ENCODE measurements at regions not wholly inside any gene's neighbourhood (a gene's known extent, or its start where the extent isn't known, plus 50 kb on each side); places are given as distances from the start of the nearest gene placed in this dataset.
"Not testable (repeated sequence)": the region's sequence is repeated elsewhere in the genome, so short reads cannot be mapped to it uniquely, and the experiment has no call there.

DNA sequence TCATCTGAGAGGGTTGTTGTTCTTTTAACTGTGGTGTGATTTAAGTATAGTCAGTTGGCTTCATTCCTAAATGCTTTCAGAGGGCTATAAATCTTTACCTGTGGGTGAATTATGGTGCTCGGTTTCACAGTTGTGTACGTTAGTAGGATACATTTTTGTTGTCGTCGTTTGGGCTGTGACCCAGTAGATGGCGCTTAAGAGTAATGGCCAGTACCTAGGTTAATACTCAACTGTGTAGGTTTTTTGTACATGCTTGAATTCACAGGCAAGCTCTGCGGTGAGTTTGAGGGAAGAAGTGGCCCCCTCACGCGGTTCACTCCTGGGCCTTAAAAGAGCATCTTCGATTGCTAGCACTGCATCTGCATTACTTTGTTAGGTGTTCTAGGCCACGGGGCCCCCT, 571.7 kb upstream of the TGIF2LX start:
- intact Hi-C loops (cut with DNase I); H3K27ac ChIP-seq; ATAC-seq: not testable (repeated sequence)

DNA sequence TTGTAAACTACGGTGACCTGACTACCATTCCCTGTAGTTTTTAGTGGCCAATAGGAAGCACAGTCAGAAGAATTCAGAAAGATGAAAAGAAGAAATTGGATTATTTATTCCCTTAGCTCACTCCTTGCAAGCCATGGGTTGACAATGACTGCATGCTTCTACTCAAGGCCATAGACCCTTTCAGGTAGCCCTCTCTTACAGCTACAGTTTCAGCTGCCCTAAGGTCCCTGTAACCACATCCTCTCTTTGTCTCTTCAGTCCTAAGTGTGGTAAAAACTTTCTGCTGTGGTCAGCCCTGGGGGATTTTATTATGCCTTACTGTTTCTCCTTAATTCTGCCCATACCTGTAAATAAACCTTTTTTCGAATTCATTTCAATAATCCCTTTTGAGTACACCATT, 551.8 kb upstream of the TGIF2LX start:
- ATAC-seq; H3K36me3 ChIP-seq; H3K4me1 ChIP-seq; H3K9me3 ChIP-seq; H3K4me3 ChIP-seq; H3K27me3 ChIP-seq (ENCODE audit: low read depth); DNase-seq; H3K27ac ChIP-seq; intact Hi-C loops (cut with DNase I): not testable (repeated sequence)

More for the DNA sequence above, 571.7 kb upstream of the TGIF2LX start:
- H3K4me1 ChIP-seq; H3K9me3 ChIP-seq; DNase-seq; H3K27me3 ChIP-seq (ENCODE audit: low read depth); H3K4me3 ChIP-seq; H3K36me3 ChIP-seq: not testable (repeated sequence)

DNA sequence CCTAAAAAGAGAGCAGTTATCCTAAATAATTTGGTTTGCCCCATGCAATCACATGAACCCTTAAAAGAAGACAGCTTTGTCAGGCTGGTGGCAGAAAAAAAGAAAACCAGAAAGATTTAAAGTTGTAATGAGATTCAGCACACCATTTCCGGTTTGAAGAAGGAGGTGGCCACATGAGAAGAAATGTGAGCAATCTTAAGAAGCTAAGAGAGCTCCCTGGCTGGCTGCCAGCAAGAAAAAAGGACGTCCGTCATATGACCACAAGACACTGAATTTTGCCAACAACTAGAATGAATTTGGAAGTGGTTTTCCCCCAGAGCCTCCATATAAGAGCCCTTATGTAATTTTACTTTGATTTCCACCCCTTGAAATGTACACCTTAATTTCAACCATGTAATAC, 528.7 kb upstream of the TGIF2LX start:
- H3K27ac ChIP-seq; H3K4me3 ChIP-seq; H3K9me3 ChIP-seq; H3K4me1 ChIP-seq; H3K36me3 ChIP-seq; intact Hi-C loops (cut with DNase I); ATAC-seq; H3K27me3 ChIP-seq (ENCODE audit: low read depth): not testable (repeated sequence)
- DNase-seq = peak; percentile 38

DNA sequence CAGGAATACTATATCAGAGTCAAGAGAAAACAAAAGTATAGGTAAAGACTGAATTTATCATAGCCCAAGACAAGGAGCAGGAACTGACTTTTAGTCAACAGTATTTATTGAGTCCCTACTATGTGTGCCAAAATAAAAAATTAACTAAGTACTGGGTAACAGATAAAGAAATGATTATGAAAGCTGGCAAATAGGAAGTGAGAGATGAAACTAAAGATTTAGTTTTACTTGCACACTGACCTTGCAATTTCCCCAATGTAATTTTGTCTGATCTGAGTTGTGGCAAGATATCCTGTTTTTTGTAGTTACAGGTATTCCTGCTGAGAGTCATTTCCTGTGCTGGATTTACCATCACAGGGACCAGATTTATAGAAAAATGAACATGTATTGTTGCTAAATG, 518.9 kb upstream of the TGIF2LX start:
- intact Hi-C loops (cut with DNase I); DNase-seq; H3K27ac ChIP-seq; H3K9me3 ChIP-seq; H3K4me3 ChIP-seq; H3K27me3 ChIP-seq (ENCODE audit: low read depth); H3K36me3 ChIP-seq; ATAC-seq; H3K4me1 ChIP-seq: not testable (repeated sequence)

DNA sequence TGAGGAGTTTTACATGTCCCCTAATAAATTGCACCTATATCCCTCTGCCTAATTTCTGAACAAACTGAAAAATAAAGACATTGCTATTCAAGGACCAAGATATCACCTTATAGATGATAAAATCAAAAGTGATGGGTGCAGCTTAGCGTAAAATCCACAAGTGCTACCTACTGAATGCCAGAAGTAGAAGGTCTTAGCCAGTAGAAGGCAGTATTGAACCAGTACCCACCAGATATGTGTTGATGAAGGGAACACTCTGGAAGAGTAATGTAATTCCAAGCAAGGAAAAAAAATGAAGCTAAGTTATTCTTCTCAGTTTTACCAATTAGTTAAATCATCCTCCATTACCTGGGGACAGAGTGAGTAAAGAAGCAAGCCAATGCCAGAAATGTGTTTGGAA, 516.6 kb upstream of the TGIF2LX start:
- H3K4me1 ChIP-seq; ATAC-seq; DNase-seq; H3K27ac ChIP-seq; H3K9me3 ChIP-seq; H3K27me3 ChIP-seq (ENCODE audit: low read depth); intact Hi-C loops (cut with DNase I); H3K36me3 ChIP-seq; H3K4me3 ChIP-seq: not testable (repeated sequence)

DNA sequence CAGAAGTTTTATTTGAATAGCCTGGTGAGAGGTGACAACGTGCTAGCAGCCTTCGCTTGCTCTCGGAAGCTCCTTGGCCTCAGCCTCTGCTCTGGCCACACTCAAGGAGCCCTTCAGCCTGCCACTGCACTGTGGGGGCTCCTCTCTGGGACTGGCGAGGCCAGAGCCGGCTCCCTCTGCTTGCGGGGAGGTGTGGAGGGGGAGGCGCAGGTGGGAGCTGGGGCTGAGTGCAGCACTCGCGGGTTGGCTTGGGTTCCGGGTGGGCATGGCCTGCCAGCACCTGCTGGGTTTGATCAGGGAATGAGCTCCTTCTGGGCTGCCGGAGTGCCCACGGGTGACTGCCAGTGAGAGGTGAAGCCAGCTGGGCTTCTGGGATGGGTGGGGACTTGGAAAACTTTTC, 504.8 kb upstream of the TGIF2LX start:
- intact Hi-C loops (cut with DNase I); H3K4me1 ChIP-seq; H3K4me3 ChIP-seq; H3K27me3 ChIP-seq (ENCODE audit: low read depth); DNase-seq; H3K36me3 ChIP-seq; H3K9me3 ChIP-seq; ATAC-seq; H3K27ac ChIP-seq: not testable (repeated sequence)

DNA sequence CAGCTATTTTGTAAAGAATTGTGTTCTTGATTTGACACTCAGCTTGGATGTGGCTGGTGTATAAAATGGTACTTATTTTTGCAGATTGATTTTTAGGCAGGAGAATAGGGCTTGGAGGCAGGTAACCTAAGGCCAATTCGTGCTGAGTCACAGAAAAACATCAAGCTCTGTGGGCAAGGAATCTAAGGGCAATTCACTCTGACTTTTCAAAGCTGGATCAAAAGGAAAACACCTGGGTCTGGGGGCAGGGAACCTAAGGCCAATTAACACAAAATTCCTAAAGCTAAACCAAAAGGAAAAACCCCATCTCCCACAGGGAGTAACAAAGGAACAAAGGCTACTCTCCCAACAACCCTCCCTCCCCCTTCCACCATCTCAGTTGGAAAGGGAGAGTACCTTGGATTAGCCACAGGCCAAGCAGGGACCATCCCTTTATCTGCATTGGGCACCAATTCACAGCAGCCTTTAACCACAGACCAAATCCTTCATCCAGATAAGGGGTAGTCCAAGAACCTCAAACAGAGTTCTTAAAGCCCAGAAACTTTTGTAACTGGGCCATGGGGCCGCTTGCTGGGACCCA, 489.0 kb upstream of the TGIF2LX start:
- H3K27me3 ChIP-seq (ENCODE audit: low read depth); intact Hi-C loops (cut with DNase I); ATAC-seq; H3K36me3 ChIP-seq; H3K9me3 ChIP-seq; H3K4me3 ChIP-seq; H3K27ac ChIP-seq; DNase-seq; H3K4me1 ChIP-seq: not testable (repeated sequence)
